Sigmoid colon (tissue), 6 donors: ENCODE measurements at regions not wholly inside any gene's neighbourhood (a gene's known extent, or its start where the extent isn't known, plus 50 kb on each side); places are given as distances from the start of the nearest gene placed in this dataset.
"Not testable (repeated sequence)": the region's sequence is repeated elsewhere in the genome, so short reads cannot be mapped to it uniquely, and the experiment has no call there.

ENCODE experiments used
- DNase-seq: peaks from one replicate; pipeline ENCODE4 v3.0.0-alpha.2; 2019
- H3K27ac ChIP-seq, 4 donors: fragments of 200-600 bp; sonication (generic); one replicate each; pipeline ENCODE4 v1.5.1; 2016 to 2019; ENCODE audit warnings: mild to moderate bottlenecking in 1 of 4
- H3K27me3 ChIP-seq, 3 donors: fragments of 200-600 bp; sonication (generic); one replicate each; pipeline ENCODE4 v1.5.1; 2019; ENCODE audit warnings: mild to moderate bottlenecking in 1 of 3
- H3K36me3 ChIP-seq, 4 donors: fragments of 200-600 bp; sonication (generic); one replicate each; pipeline ENCODE4 v1.5.1; 2016 to 2019
- H3K4me1 ChIP-seq, 4 donors: fragments of 200-600 bp; sonication (generic); one replicate each; pipeline ENCODE4 v1.5.1; 2017 to 2019
- H3K4me3 ChIP-seq, 4 donors: fragments of 200-600 bp; sonication (generic); one replicate each; pipeline ENCODE4 v1.5.1; 2017 to 2019; ENCODE audit warnings: mild to moderate bottlenecking in 2 of 4, moderate library complexity in 1 of 4
- H3K9me3 ChIP-seq, 4 donors: fragments of 200-600 bp in 3 of 4; sonication (generic) in 3 of 4; one replicate each; pipeline versions ENCODE4 v1.5.1 to v1.6.1; 2013 to 2019
- CTCF ChIP-seq, 4 experiments: fragments of 450-650 bp in 3 of 4; fragments of 200-600 bp in 1 of 4; IDR thresholded peaks; one replicate each; pipeline ENCODE4 v1.5.1; 2016 to 2019; ENCODE audit warnings: antibody characterized with exemption in 4 of 4, mild to moderate bottlenecking in 3 of 4, moderate library complexity in 2 of 4
- EP300 ChIP-seq, 4 donors: sonication (generic); formaldehyde crosslinking; IDR thresholded peaks; one replicate each; pipeline ENCODE4 v1.6.1; 2017; ENCODE audit warnings: antibody characterized with exemption in 4 of 4
- POLR2A ChIP-seq, 2 donors: fragments of 450-650 bp; IDR thresholded peaks; one replicate each; pipeline ENCODE4 v1.6.1; 2016; ENCODE audit warnings: antibody characterized with exemption in 2 of 2, mild to moderate bottlenecking in 2 of 2, moderate library complexity in 2 of 2
- POLR2AphosphoS5 ChIP-seq, 4 donors: sonication (generic); formaldehyde crosslinking; IDR thresholded peaks; one replicate each; pipeline ENCODE4 v1.6.1; 2017; ENCODE audit warnings: antibody characterized with exemption in 4 of 4
- WGBS, 2 donors: extraction: QIAGEN DNeasy Blood & Tissue Kit; methylation state at CpG; one replicate each; pipeline ENCODE4 v1.1.7; 2013; 5-methylcytosine and 5-hydroxymethylcytosine counted together
- intact Hi-C: fragments of 100-400 bp; cut with DNase I; formaldehyde crosslinking; loops from one replicate; pipeline ENCODE4 v1.15.1; 2023
- donor health status: healthy with polysubstance abuse.
- donor health status: healthy.

- H3K27me3 ChIP-seq: no peaks in the 10 kb centered on the region
- 68 to 79% methylated on average over 4 of the region's 4 CpGs for WGBS, 2 donors
- no peak overlapping the region for H3K27ac ChIP-seq
- TF ChIP-seq EP300 (IDR thresholded peaks at IDR 0.05) (no peak), POLR2AphosphoS5 (IDR thresholded peaks at IDR 0.05) (no peak), POLR2A (IDR thresholded peaks at IDR 0.05) (no peak), CTCF (IDR thresholded peaks at IDR 0.05) (no peak)
- no peaks in the 10 kb centered on the region for H3K9me3 ChIP-seq
- intact Hi-C loops: no loop called here
- H3K4me1 ChIP-seq: no peaks in the 10 kb centered on the region
- no peaks in the 10 kb centered on the region for H3K36me3 ChIP-seq
- no peak for DNase-seq
- H3K4me3 ChIP-seq: no peak overlapping the region
Observed at GRCh38 chr3:86771741-86772512, 219.0 kb downstream of the VGLL3 start.

- Histone ChIP-seq H3K27me3 (no peaks in the 10 kb centered on the region), H3K36me3 (no peaks in the 10 kb centered on the region), H3K9me3 (no peaks in the 10 kb centered on the region), H3K4me3 (no peak overlapping the region), H3K27ac (no peak overlapping the region), H3K4me1 (no peaks in the 10 kb centered on the region)
- intact Hi-C loops: no loop called here
- 79 to 85% methylated on average over 2 of the region's 2 CpGs for WGBS, 2 donors
- no peak for TF ChIP-seq POLR2A (IDR thresholded peaks at IDR 0.05)
- no peak for TF ChIP-seq CTCF (IDR thresholded peaks at IDR 0.05)
- no peak for TF ChIP-seq POLR2AphosphoS5 (IDR thresholded peaks at IDR 0.05)
- TF ChIP-seq EP300 (IDR thresholded peaks at IDR 0.05): no peak
- DNase-seq: no peak
Observed at GRCh38 chr3:86766331-86766730, 224.6 kb downstream of the VGLL3 start.

GRCh38 chr3:86757322-86758179 is 233.4 kb downstream of the VGLL3 start:
- 95 to 96% methylated on average over 44 of the region's 44 CpGs for WGBS, 2 donors
- H3K36me3 ChIP-seq, H3K27me3 ChIP-seq, H3K27ac ChIP-seq, H3K4me1 ChIP-seq, DNase-seq, H3K4me3 ChIP-seq, intact Hi-C loops, H3K9me3 ChIP-seq: not testable (repeated sequence)

- WGBS, 2 donors: 68 to 79% methylated on average over 6 of the region's 6 CpGs
Observed at GRCh38 chr3:86748015-86748414, 242.9 kb downstream of the VGLL3 start.

More at GRCh38 chr3:86748015-86748414, 242.9 kb downstream of the VGLL3 start:
- Histone ChIP-seq H3K27ac (no peak overlapping the region), H3K9me3 (no peaks in the 10 kb centered on the region), H3K27me3 (no peaks in the 10 kb centered on the region), H3K4me1 (no peaks in the 10 kb centered on the region), H3K4me3 (no peak overlapping the region), H3K36me3 (no peaks in the 10 kb centered on the region)
- TF ChIP-seq POLR2AphosphoS5 (IDR thresholded peaks at IDR 0.05) (no peak), POLR2A (IDR thresholded peaks at IDR 0.05) (no peak), EP300 (IDR thresholded peaks at IDR 0.05) (no peak), CTCF (IDR thresholded peaks at IDR 0.05) (no peak)
- intact Hi-C loops: no loop called here
- no peak for DNase-seq
